GM10248 (cell line): ENCODE measurements at regions not wholly inside any gene's neighbourhood (a gene's known extent, or its start where the extent isn't known, plus 50 kb on each side); places are given as distances from the start of the nearest gene placed in this dataset.
A peak's percentile ranks its signal among the peaks of the same experiment; 100 is the strongest.

Experiments
- CTCF ChIA-PET: fragments of 300-600 bp; sonication (Branson Sonifier 250); formaldehyde crosslinking; extraction: SDS; loops from one replicate; lab custom pipeline; 2021; ENCODE audit warnings: antibody characterized with exemption; lab: Yijun Ruan, JAX
- POLR2A ChIA-PET: fragments of 350-650 bp; sonication (Branson Sonifier 250); formaldehyde crosslinking; extraction: SDS; loops from one replicate; lab custom pipeline; 2020; ENCODE audit warnings: antibody characterized with exemption; lab: Yijun Ruan, JAX
- DNase-seq: peaks from one replicate; pipeline ENCODE4 v3.0.0; 2012; ENCODE audit errors: extremely low spot score
- CTCF ChIP-seq: IDR thresholded peaks from 2 replicates; pipeline ENCODE4 v1.5.1; 2012; ENCODE audit warnings: mild to moderate bottlenecking, low read depth; ENCODE audit errors: extremely low read depth, missing control alignments, control extremely low read depth

- POLR2A ChIA-PET, result no interaction called here
- CTCF ChIA-PET, result interaction anchor here (1.3 to 5.9 kb wide), 10 partner anchors 9 to 74 kb away, joined by 3 to 44 read pairs (median 6); no protein-coding TSS in a partner anchor
Measured at GRCh38 chr14:95453713-95453980, 62.8 kb downstream of the SYNE3 start.

GRCh38 chr14:95452893-95453712 is 63.3 kb downstream of the SYNE3 start:
- ChIA-PET CTCF (interaction anchor here (0.9 to 5.9 kb wide), 21 partner anchors 8 to 75 kb away, joined by 3 to 44 read pairs (median 5); no protein-coding TSS in a partner anchor), POLR2A (no interaction called here)
- no peak for TF ChIP-seq CTCF
- no peak for DNase-seq

More at GRCh38 chr14:95453713-95453980, 62.8 kb downstream of the SYNE3 start:
- no peak for TF ChIP-seq CTCF
- DNase-seq, result no peak

- DNase-seq, result no peak
- ChIA-PET POLR2A (no interaction called here), CTCF (interaction anchor here (0.8 to 5.9 kb wide), 21 partner anchors 8 to 76 kb away, joined by 3 to 44 read pairs (median 4); no protein-coding TSS in a partner anchor)
- TF ChIP-seq CTCF, result peak; percentile 32
Measured at GRCh38 chr14:95452176-95452892, 64.1 kb downstream of the SYNE3 start.

GRCh38 chr14:95449131-95449530 is 67.3 kb downstream of the SYNE3 start:
- no peak for DNase-seq
- TF ChIP-seq CTCF, result no peak
- ChIA-PET POLR2A (no interaction called here), CTCF (interaction anchor here (10.4 to 12.2 kb wide), 2 partner anchors 13 to 77 kb away, joined by 127 to 152 read pairs; no protein-coding TSS in a partner anchor)

GRCh38 chr14:95446470-95446869 is 70.0 kb downstream of the SYNE3 start:
- CTCF ChIA-PET, result interaction anchor here (0.8 to 12.2 kb wide), 8 partner anchors 8 to 98 kb away, joined by 3 to 152 read pairs (median 8); partner anchors contain the start of gene SYNE3
- no peak for TF ChIP-seq CTCF
- POLR2A ChIA-PET, result no interaction called here
- DNase-seq, result no peak

GRCh38 chr14:95445676-95446075 is 70.8 kb downstream of the SYNE3 start:
- ChIA-PET POLR2A (no interaction called here), CTCF (interaction anchor here (0.8 to 12.2 kb wide), 7 partner anchors 16 to 117 kb away, joined by 3 to 152 read pairs (median 11); partner anchors contain the start of gene SYNE3)
- TF ChIP-seq CTCF, result no peak
- DNase-seq, result no peak
